SU-DHL-6 (cell line): ENCODE measurements at regions not wholly inside any gene's neighbourhood (a gene's known extent, or its start where the extent isn't known, plus 50 kb on each side); places are given as distances from the start of the nearest gene placed in this dataset.

Experiments
- H2AFZ ChIP-seq: fragments of 200-600 bp; sonication (generic); 2 replicates; pipeline ENCODE4 v1.6.1; 2014; ENCODE audit warnings: low read depth, mild to moderate bottlenecking, moderate library complexity, mixed read lengths, antibody characterized with exemption, low read length; ENCODE audit not compliant: severe bottlenecking
- H3F3A ChIP-seq: fragments of 200-600 bp; shearing (Covaris generic); 2 replicates; pipeline ENCODE4 v1.6.0; 2016; ENCODE audit warnings: antibody characterized with exemption, mild to moderate bottlenecking; ENCODE audit not compliant: insufficient read depth
- H3K27ac ChIP-seq: fragments of 200-600 bp; sonication (generic); 2 replicates; pipeline ENCODE4 v1.5.1; 2016; ENCODE audit warnings: low read depth, mild to moderate bottlenecking, low read length, moderate library complexity, mixed read lengths
- H3K27me3 ChIP-seq: fragments of 200-600 bp; sonication (generic), shearing (Covaris generic); 2 replicates; pipeline ENCODE4 v1.6.0; 2014; ENCODE audit warnings: mild to moderate bottlenecking, low read length
- H3K36me3 ChIP-seq: fragments of 200-600 bp; sonication (generic); 2 replicates; pipeline ENCODE4 v1.6.1; 2014; ENCODE audit warnings: mild to moderate bottlenecking, low read length, mixed read lengths
- H3K4me2 ChIP-seq: fragments of 300-600, 200-600 bp; shearing (Covaris generic), sonication (generic); 2 replicates; pipeline ENCODE4 v1.6.0; 2014; ENCODE audit warnings: low read length, low read depth, mild to moderate bottlenecking; ENCODE audit not compliant: poor library complexity, severe bottlenecking
- H3K4me3 ChIP-seq: fragments of 200-600 bp; sonication (generic); 2 replicates; pipeline ENCODE4 v1.5.1; 2014; ENCODE audit warnings: antibody characterized with exemption, low read length, mild to moderate bottlenecking, mixed read lengths; ENCODE audit not compliant: insufficient read depth, poor library complexity, severe bottlenecking
- H3K79me2 ChIP-seq: fragments of 200-600 bp; sonication (generic); 2 replicates; pipeline ENCODE4 v1.6.1; 2014; ENCODE audit warnings: mild to moderate bottlenecking, low read length, moderate library complexity; ENCODE audit not compliant: insufficient read depth
- H3K9ac ChIP-seq: fragments of 200-600 bp; sonication (generic); 2 replicates; pipeline ENCODE4 v1.7.0; 2014; ENCODE audit warnings: mild to moderate bottlenecking, low read length
- H3K9me2 ChIP-seq: fragments of 200-600 bp; sonication (generic); replicated peaks from 2 replicates; pipeline ENCODE4 v1.6.1; 2014; ENCODE audit warnings: low read length; ENCODE audit not compliant: insufficient read depth
- H3K9me3 ChIP-seq: fragments of 200-600 bp; sonication (generic); 2 replicates; pipeline ENCODE4 v1.6.1; 2014; ENCODE audit warnings: low read length, mixed read lengths; ENCODE audit not compliant: insufficient read depth
- H4K20me1 ChIP-seq: fragments of 200-600 bp; sonication (generic); 2 replicates; pipeline ENCODE4 v1.6.1; 2014; ENCODE audit warnings: low read depth, mild to moderate bottlenecking, antibody characterized with exemption, low read length, moderate library complexity, mixed read lengths
- EZH2phosphoT487 ChIP-seq: fragments of 200-600 bp; sonication (generic), shearing (Covaris generic); conservative IDR thresholded peaks from 2 replicates; pipeline ENCODE4 v1.6.1; 2018; ENCODE audit warnings: mild to moderate bottlenecking, antibody characterized with exemption, low read length, moderate library complexity, mixed read lengths
- TF ChIP-seq, protein P1 (sequence below): fragments of 200-600 bp; sonication (generic); IDR thresholded peaks from one replicate; pipeline ENCODE4 v1.5.1; 2017; ENCODE audit warnings: antibody characterized with exemption, mild to moderate bottlenecking, low read length, moderate library complexity; ENCODE audit not compliant: insufficient read depth, poor library complexity, severe bottlenecking

- Histone ChIP-seq H3K9me2 (no peaks in the 10 kb centered on the region), H3K9ac (no peak overlapping the region), H3K36me3 (no peaks in the 10 kb centered on the region), H3K4me3 (no peak overlapping the region), H3K9me3 (no peaks in the 10 kb centered on the region), H2AFZ (peak overlapping the region; percentile 6), H3F3A (no peaks in the 10 kb centered on the region), H3K79me2 (no peaks in the 10 kb centered on the region), H3K27ac (no peak overlapping the region), H3K27me3 (no peaks in the 10 kb centered on the region), H4K20me1 (no peaks in the 10 kb centered on the region), H3K4me2 (no peak overlapping the region)
- TF ChIP-seq, protein P1, sequence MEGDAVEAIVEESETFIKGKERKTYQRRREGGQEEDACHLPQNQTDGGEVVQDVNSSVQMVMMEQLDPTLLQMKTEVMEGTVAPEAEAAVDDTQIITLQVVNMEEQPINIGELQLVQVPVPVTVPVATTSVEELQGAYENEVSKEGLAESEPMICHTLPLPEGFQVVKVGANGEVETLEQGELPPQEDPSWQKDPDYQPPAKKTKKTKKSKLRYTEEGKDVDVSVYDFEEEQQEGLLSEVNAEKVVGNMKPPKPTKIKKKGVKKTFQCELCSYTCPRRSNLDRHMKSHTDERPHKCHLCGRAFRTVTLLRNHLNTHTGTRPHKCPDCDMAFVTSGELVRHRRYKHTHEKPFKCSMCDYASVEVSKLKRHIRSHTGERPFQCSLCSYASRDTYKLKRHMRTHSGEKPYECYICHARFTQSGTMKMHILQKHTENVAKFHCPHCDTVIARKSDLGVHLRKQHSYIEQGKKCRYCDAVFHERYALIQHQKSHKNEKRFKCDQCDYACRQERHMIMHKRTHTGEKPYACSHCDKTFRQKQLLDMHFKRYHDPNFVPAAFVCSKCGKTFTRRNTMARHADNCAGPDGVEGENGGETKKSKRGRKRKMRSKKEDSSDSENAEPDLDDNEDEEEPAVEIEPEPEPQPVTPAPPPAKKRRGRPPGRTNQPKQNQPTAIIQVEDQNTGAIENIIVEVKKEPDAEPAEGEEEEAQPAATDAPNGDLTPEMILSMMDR, result no peak
- no peak for TF ChIP-seq EZH2phosphoT487
Observed at GRCh38 chr4:29983890-29984289, 736.3 kb upstream of the PCDH7 start.

GRCh38 chr4:30001628-30002027 lies 718.5 kb upstream of the PCDH7 start:
- H2AFZ ChIP-seq, result no peak overlapping the region
- H3K9me2 ChIP-seq, result no peaks in the 10 kb centered on the region
- H3K79me2 ChIP-seq, result no peaks in the 10 kb centered on the region
- TF ChIP-seq EZH2phosphoT487, result no peak
- TF ChIP-seq, protein P1, result no peak
- no peaks in the 10 kb centered on the region for H3K36me3 ChIP-seq
- H4K20me1 ChIP-seq, result no peaks in the 10 kb centered on the region
- H3F3A ChIP-seq, result no peaks in the 10 kb centered on the region
- no peaks in the 10 kb centered on the region for H3K27me3 ChIP-seq
- 0 out of 2 replicates have a peak, but pooled peaks cover 3% of the 10 kb centered on the region for H3K9me3 ChIP-seq
- no peak overlapping the region for H3K4me3 ChIP-seq
- no peak overlapping the region for H3K9ac ChIP-seq
- no peak overlapping the region for H3K27ac ChIP-seq
- H3K4me2 ChIP-seq, result no peak overlapping the region

DNA sequence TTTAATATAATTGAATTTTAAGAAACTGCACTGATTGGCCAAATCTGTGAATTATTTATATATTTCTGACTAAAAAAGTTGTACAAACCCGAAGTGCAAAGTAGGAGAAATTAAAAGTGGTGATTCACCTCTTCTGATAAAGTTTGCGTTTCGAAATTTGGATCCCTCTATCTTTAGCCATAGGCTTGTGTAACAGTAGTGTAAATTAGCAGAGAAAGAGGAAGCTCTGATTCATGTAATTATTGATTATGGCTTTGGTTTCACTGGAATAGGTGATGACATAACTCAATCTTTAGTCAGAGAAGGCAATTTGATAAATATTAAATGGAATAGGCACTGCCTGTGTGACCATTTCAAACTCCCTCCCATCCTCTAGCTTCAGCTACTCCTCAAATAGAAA lies 717.8 kb upstream of the PCDH7 start:
- Histone ChIP-seq H3K9me3 (0 out of 2 replicates have a peak, but pooled peaks cover 6% of the 10 kb centered on the region), H3K27me3 (no peaks in the 10 kb centered on the region), H3K36me3 (no peaks in the 10 kb centered on the region), H3K4me2 (no peak overlapping the region), H3K4me3 (no peak overlapping the region), H2AFZ (no peak overlapping the region), H4K20me1 (no peaks in the 10 kb centered on the region), H3K9ac (no peak overlapping the region), H3K79me2 (no peaks in the 10 kb centered on the region), H3K27ac (no peak overlapping the region), H3K9me2 (no peaks in the 10 kb centered on the region), H3F3A (no peaks in the 10 kb centered on the region)
- TF ChIP-seq, protein P1, result no peak
- TF ChIP-seq EZH2phosphoT487, result no peak
